Esophagus muscularis mucosa (tissue), 4 donors: ENCODE measurements at regions not wholly inside any gene's neighbourhood (a gene's known extent, or its start where the extent isn't known, plus 50 kb on each side); places are given as distances from the start of the nearest gene placed in this dataset.
"Not testable (repeated sequence)": the region's sequence is repeated elsewhere in the genome, so short reads cannot be mapped to it uniquely, and the experiment has no call there.

Source experiments
- DNase-seq: peaks from one replicate; pipeline ENCODE4 v3.0.0-alpha.2; 2017; ENCODE audit errors: extremely low spot score
- H3K27ac ChIP-seq, 4 donors: fragments of 200-600 bp; sonication (generic); replicated peaks in 1 of 4; 1 replicate in 3 of 4; 2 replicates in 1 of 4; pipeline ENCODE4 v1.5.1; 2016 to 2019; ENCODE audit warnings: mild to moderate bottlenecking in 1 of 4
- H3K27me3 ChIP-seq, 4 donors: fragments of 200-600 bp; sonication (generic); one replicate each; pipeline versions ENCODE4 v1.5.1 to v1.6.0; 2016 to 2019
- H3K36me3 ChIP-seq, 4 donors: fragments of 200-600 bp; sonication (generic); one replicate each; pipeline ENCODE4 v1.5.1; 2016 to 2019
- H3K4me1 ChIP-seq, 4 donors: fragments of 200-600 bp; sonication (generic); one replicate each; pipeline ENCODE4 v1.5.1; 2016 to 2019
- H3K4me3 ChIP-seq, 4 donors: fragments of 200-600 bp; sonication (generic); 1 replicate in 2 of 4; 2 replicates in 2 of 4; pipeline ENCODE4 v1.5.1; 2016 to 2019; ENCODE audit warnings: mild to moderate bottlenecking in 4 of 4, moderate library complexity in 1 of 4
- H3K9me3 ChIP-seq, 4 donors: fragments of 200-600 bp; sonication (generic); 1 replicate in 3 of 4; 2 replicates in 1 of 4; pipeline ENCODE4 v1.5.1; 2016 to 2019
- CTCF ChIP-seq, 3 experiments: fragments of 200-600 bp in 2 of 3; fragments of 450-650 bp in 1 of 3; sonication (generic) in 2 of 3; IDR thresholded peaks; one replicate each; pipeline ENCODE4 v1.5.1; 2017 to 2019; ENCODE audit warnings: antibody characterized with exemption in 3 of 3, mild to moderate bottlenecking in 2 of 3, moderate library complexity in 1 of 3
- EP300 ChIP-seq: sonication (generic); formaldehyde crosslinking; IDR thresholded peaks from one replicate; pipeline ENCODE4 v1.6.1; 2017; ENCODE audit warnings: antibody characterized with exemption
- POLR2A ChIP-seq: fragments of 450-650 bp; IDR thresholded peaks from one replicate; pipeline ENCODE4 v1.6.1; 2017; ENCODE audit warnings: antibody characterized with exemption, moderate library complexity, mild to moderate bottlenecking, low read depth
- POLR2AphosphoS5 ChIP-seq, 2 donors: sonication (generic); formaldehyde crosslinking; IDR thresholded peaks; one replicate each; pipeline ENCODE4 v1.6.1; 2017; ENCODE audit warnings: antibody characterized with exemption in 2 of 2
- WGBS: methylation state at CpG from one replicate; pipeline ENCODE4 v1.1.5; 2018; 5-methylcytosine and 5-hydroxymethylcytosine counted together
- intact Hi-C: fragments of 100-400 bp; cut with DNase I; formaldehyde crosslinking; loops from one replicate; pipeline ENCODE4 v1.15.1; 2023

GRCh38 chr12:95358111-95359083, 115.6 kb upstream of the METAP2 start:
- Histone ChIP-seq H3K27ac (no peak overlapping the region), H3K9me3 (no peaks in the 10 kb centered on the region), H3K4me3 (no peak overlapping the region), H3K27me3 (no peaks in the 10 kb centered on the region), H3K36me3 (no peaks in the 10 kb centered on the region), H3K4me1 (peaks cover 3 to 21% (median 14%) of the 10 kb centered on the region in 4 donors)
- TF ChIP-seq EP300 (no peak), POLR2A (no peak), CTCF (IDR thresholded peaks at IDR 0.05) (no peak), POLR2AphosphoS5 (IDR thresholded peaks at IDR 0.05) (no peak)
- no peak for DNase-seq
- intact Hi-C loops, result no loop called here
- 59% methylated on average over 11 of the region's 11 CpGs for WGBS

GRCh38 chr12:95365912-95366311, 108.0 kb upstream of the METAP2 start:
- Histone ChIP-seq H3K4me1 (peaks cover 0 to 7% (median 2%) of the 10 kb centered on the region in 4 donors), H3K9me3 (no peaks in the 10 kb centered on the region), H3K27ac (no peak overlapping the region), H3K36me3 (no peaks in the 10 kb centered on the region), H3K4me3 (no peak overlapping the region), H3K27me3 (no peaks in the 10 kb centered on the region)
- DNase-seq, result no peak
- 74% methylated on average over 2 of the region's 2 CpGs for WGBS
- intact Hi-C loops, result no loop called here
- no peak for TF ChIP-seq POLR2A
- no peak for TF ChIP-seq CTCF (IDR thresholded peaks at IDR 0.05)
- TF ChIP-seq EP300, result no peak
- no peak for TF ChIP-seq POLR2AphosphoS5 (IDR thresholded peaks at IDR 0.05)

- intact Hi-C loops, result no loop called here
- TF ChIP-seq CTCF (IDR thresholded peaks at IDR 0.05) (no peak), EP300 (no peak), POLR2A (no peak), POLR2AphosphoS5 (IDR thresholded peaks at IDR 0.05) (no peak)
- H3K36me3 ChIP-seq, result no peaks in the 10 kb centered on the region
- H3K4me1 ChIP-seq, result peaks cover 0 to 28% (median 16%) of the 10 kb centered on the region in 4 donors
- H3K27me3 ChIP-seq, result no peaks in the 10 kb centered on the region
- WGBS, result 85% methylated on average over 2 of the region's 2 CpGs
- H3K4me3 ChIP-seq, result no peak overlapping the region
- no peaks in the 10 kb centered on the region for H3K9me3 ChIP-seq
- H3K27ac ChIP-seq, result no peak overlapping the region
- no peak for DNase-seq
Observed at GRCh38 chr12:95368931-95369330, 105.0 kb upstream of the METAP2 start.

- Histone ChIP-seq H3K36me3 (no peaks in the 10 kb centered on the region), H3K9me3 (no peaks in the 10 kb centered on the region), H3K27me3 (no peaks in the 10 kb centered on the region), H3K4me3 (no peak overlapping the region), H3K27ac (no peak overlapping the region), H3K4me1 (peaks cover 0 to 28% (median 16%) of the 10 kb centered on the region in 4 donors)
- WGBS, result 82% methylated on average over 5 of the region's 5 CpGs
- no peak for TF ChIP-seq EP300
- TF ChIP-seq CTCF (IDR thresholded peaks at IDR 0.05), result no peak
- TF ChIP-seq POLR2A, result no peak
- no peak for TF ChIP-seq POLR2AphosphoS5 (IDR thresholded peaks at IDR 0.05)
- no peak for DNase-seq
- intact Hi-C loops, result no loop called here
Observed at GRCh38 chr12:95371571-95371970, 102.4 kb upstream of the METAP2 start.

GRCh38 chr12:95379481-95379880, 94.5 kb upstream of the METAP2 start:
- H3K4me1 ChIP-seq, result peaks cover 9 to 52% (median 27%) of the 10 kb centered on the region in 4 donors
- not testable (repeated sequence) for H3K4me3 ChIP-seq, H3K9me3 ChIP-seq, H3K27me3 ChIP-seq, H3K27ac ChIP-seq, DNase-seq, H3K36me3 ChIP-seq
- WGBS, result no CpG with 5 or more reads among the region's 23 CpGs
- intact Hi-C loops, result loop anchor here (5.0 kb wide), 1 partner anchor 42 kb away; no protein-coding TSS in a partner anchor
